A549 (cell line): ENCODE measurements at regions not wholly inside any gene's neighbourhood (a gene's known extent, or its start where the extent isn't known, plus 50 kb on each side); places are given as distances from the start of the nearest gene placed in this dataset.

Experiments
- ATAC-seq, 2 experiments: fragments of 200-7000 bp in 1 of 2; fragments of >200 bp in 1 of 2; cut with Nextera tagmentation in 1 of 2; cut with Tn5 transposase in 1 of 2; 3 replicates each; pipeline versions ENCODE4 v1.8.0 to v1.9.1; 2018 to 2020; ENCODE audit warnings: mild to moderate bottlenecking in 1 of 2, moderate library complexity in 1 of 2
- CTCF ChIA-PET: fragments of 300-600 bp; sonication (Branson Sonifier 250); formaldehyde crosslinking; extraction: SDS; loops from one replicate; lab custom pipeline; 2021; ENCODE audit warnings: antibody characterized with exemption, inconsistent platforms; lab: Yijun Ruan, JAX
- POLR2A ChIA-PET: fragments of 350-600 bp; formaldehyde crosslinking; extraction: SDS; loops from one replicate; lab custom pipeline; 2021; ENCODE audit warnings: antibody characterized with exemption, inconsistent platforms; lab: Yijun Ruan, JAX
- DNase-seq, 2 experiments: peaks; one replicate each; pipeline versions ENCODE4 v3.0.0 to v3.0.0-alpha.2; 2011 to 2016; ENCODE audit warnings: low read depth in 1 of 2, low spot score in 1 of 2
- FAIRE-seq: peaks from 2 replicates; lab custom pipeline; 2011; peaks lifted over from hg19 to GRCh38; lab: Jason Lieb, UNC
- H3K27ac ChIP-seq, 2 experiments: fragments of >200 bp; sonication (Bioruptor Twin); formaldehyde crosslinking; 3 replicates each; pipeline ENCODE4 v1.5.1; 2016 to 2017
- H3K4me1 ChIP-seq: fragments of >200 bp; sonication (Bioruptor Twin); formaldehyde crosslinking; 3 replicates; pipeline ENCODE4 v1.6.1; 2016
- H3K4me2 ChIP-seq: fragments of >200 bp; sonication (Bioruptor Twin); formaldehyde crosslinking; 3 replicates; pipeline ENCODE4 v1.6.1; 2016
- H3K4me3 ChIP-seq: fragments of >200 bp; sonication (Bioruptor Twin); formaldehyde crosslinking; 3 replicates; pipeline ENCODE4 v1.5.1; 2016
- H3K9me3 ChIP-seq: fragments of >200 bp; sonication (Bioruptor Twin); formaldehyde crosslinking; 3 replicates; pipeline ENCODE4 v1.6.1; 2016
- ATOH8 ChIP-seq: fragments of 250-450 bp; sonication (Bioruptor Pico); IDR thresholded peaks from 2 replicates; pipeline ENCODE4 v1.5.0; 2020; ENCODE audit warnings: low read depth, mild to moderate bottlenecking, moderate library complexity
- BCL3 ChIP-seq: fragments of >200 bp; sonication (Bioruptor Twin); formaldehyde crosslinking; IDR thresholded peaks from 3 replicates; pipeline ENCODE4 v1.6.1; 2016
- CEBPB ChIP-seq, 2 experiments: fragments of >200 bp in 1 of 2; sonication (Bioruptor Twin) in 1 of 2; formaldehyde crosslinking in 1 of 2; IDR thresholded peaks; 2 replicates each; pipeline ENCODE4 v1.6.1; 2012 to 2016
- CHD2 ChIP-seq: fragments of 150-350 bp; IDR thresholded peaks from 2 replicates; pipeline ENCODE4 v1.6.1; 2014; ENCODE audit warnings: low read length; ENCODE audit not compliant: partially characterized antibody
- CHD4 ChIP-seq: fragments of 200-600 bp; sonication (generic); IDR thresholded peaks from 2 replicates; pipeline ENCODE4 v1.6.1; 2016; ENCODE audit warnings: antibody characterized with exemption, mild to moderate bottlenecking, borderline replicate concordance
- CTCF ChIP-seq: fragments of >200 bp; sonication (Bioruptor Twin); formaldehyde crosslinking; IDR thresholded peaks from 3 replicates; pipeline ENCODE4 v1.5.1; 2016
- E2F6 ChIP-seq: IDR thresholded peaks from 2 replicates; pipeline ENCODE4 v1.6.1; 2012; ENCODE audit warnings: low read depth, borderline replicate concordance
- EP300 ChIP-seq, 2 experiments: fragments of >200 bp; sonication (Bioruptor Twin); formaldehyde crosslinking; IDR thresholded peaks; 2 replicates in 1 of 2; 3 replicates in 1 of 2; pipeline ENCODE4 v1.6.1; 2016 to 2017
- FOSL2 ChIP-seq, 2 experiments: fragments of 450-650 bp in 1 of 2; fragments of >200 bp in 1 of 2; sonication (Bioruptor Twin) in 1 of 2; formaldehyde crosslinking; IDR thresholded peaks; 2 replicates each; pipeline versions ENCODE4 v1.5.0 to v1.6.1; 2016 to 2020; ENCODE audit warnings: mild to moderate bottlenecking in 1 of 2, moderate library complexity in 1 of 2
- FOXS1 ChIP-seq: fragments of 250-450 bp; sonication (Bioruptor Pico); IDR thresholded peaks from 2 replicates; pipeline ENCODE4 v1.5.0; 2020; ENCODE audit warnings: mild to moderate bottlenecking, moderate library complexity
- HDAC2 ChIP-seq: fragments of 200-600 bp; sonication (generic); IDR thresholded peaks from 2 replicates; pipeline ENCODE4 v1.6.1; 2016
- HMGXB4 ChIP-seq: fragments of 250-450 bp; sonication (Bioruptor Pico); IDR thresholded peaks from 2 replicates; pipeline ENCODE4 v1.5.0; 2021; ENCODE audit warnings: mild to moderate bottlenecking, moderate library complexity, borderline replicate concordance
- HOXB13 ChIP-seq: fragments of 250-450 bp; sonication (Bioruptor Pico); IDR thresholded peaks from 2 replicates; pipeline ENCODE4 v1.5.0; 2020; ENCODE audit warnings: low read depth, mild to moderate bottlenecking, moderate library complexity
- JUNB ChIP-seq: fragments of >200 bp; sonication (Bioruptor Twin); formaldehyde crosslinking; IDR thresholded peaks from 2 replicates; pipeline ENCODE4 v1.6.1; 2016
- MAZ ChIP-seq: fragments of 150-350 bp; IDR thresholded peaks from 2 replicates; pipeline ENCODE4 v1.6.1; 2014; ENCODE audit warnings: antibody characterized with exemption, low read depth, low read length, borderline replicate concordance
- POLR2AphosphoS2 ChIP-seq: conservative IDR thresholded peaks from 2 replicates; pipeline ENCODE4 v1.6.1; 2012; ENCODE audit warnings: low read length, improper control_type of control experiment, inconsistent platforms
- RFX5 ChIP-seq: fragments of 450-650 bp; IDR thresholded peaks from 2 replicates; pipeline ENCODE4 v1.7.1; 2014; ENCODE audit warnings: antibody characterized with exemption, mild to moderate bottlenecking, moderate library complexity
- RNF2 ChIP-seq: fragments of 200-600 bp; sonication (generic); IDR thresholded peaks from 2 replicates; pipeline ENCODE4 v1.6.1; 2016; ENCODE audit warnings: low read depth, mild to moderate bottlenecking, antibody characterized with exemption, moderate library complexity, borderline replicate concordance
- WGBS: methylation state at CpG from one replicate; pipeline ENCODE4 v1.1.6; 2017; ENCODE audit errors: missing lambda C conversion rate; 5-methylcytosine and 5-hydroxymethylcytosine counted together
- TF ChIP-seq, protein P1 (sequence below): fragments of 150-350 bp; IDR thresholded peaks from 2 replicates; pipeline ENCODE4 v1.6.1; 2014; ENCODE audit warnings: low read depth, mild to moderate bottlenecking, low read length
- TF ChIP-seq, protein P2 (sequence below): IDR thresholded peaks from 2 replicates; pipeline ENCODE4 v1.6.1; 2012

DNA sequence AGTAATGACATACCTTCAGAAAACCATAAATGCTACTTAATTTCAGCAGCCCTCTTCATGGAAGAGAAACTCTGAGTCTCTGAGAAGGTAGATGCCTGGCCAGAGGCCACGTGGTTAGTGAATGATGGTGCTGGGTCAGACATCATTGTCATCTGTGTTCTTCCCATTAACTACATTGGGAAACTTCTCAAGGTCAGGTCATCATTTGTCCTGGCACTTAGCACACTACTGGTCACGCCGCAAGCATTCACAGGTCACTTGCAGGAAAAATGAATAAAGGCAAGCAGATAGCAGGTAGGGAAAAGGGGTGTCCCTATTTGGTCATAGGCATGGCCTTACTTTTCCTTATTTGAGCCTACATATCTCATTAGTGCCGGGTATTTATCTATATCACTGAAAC lies 220.1 kb upstream of the PROX1 start:
- Histone ChIP-seq H3K4me1 (no peaks in the 10 kb centered on the region), H3K9me3 (no peaks in the 10 kb centered on the region), H3K4me3 (no peak overlapping the region), H3K27ac (no peak overlapping the region), H3K4me2 (no peak overlapping the region)
- DNase-seq, result no peak
- ChIA-PET POLR2A (no interaction called here), CTCF (no interaction called here)
- no peak for ATAC-seq
- 34% methylated on average over 4 of the region's 4 CpGs for WGBS
- FAIRE-seq, result no peak
- TF ChIP-seq CHD2 (no peak), BCL3 (no peak), ATOH8 (CRISPR knock-in tag) (no peak), RFX5 (no peak), HDAC2 (no peak), MAZ (no peak), CTCF (no peak), E2F6 (no peak), CHD4 (no peak), HOXB13 (no peak), RNF2 (no peak), HMGXB4 (CRISPR knock-in tag) (no peak), POLR2AphosphoS2 (no peak), JUNB (no peak), FOSL2 (IDR thresholded peaks at IDR 0.05) (no peak), FOSL2 (CRISPR knock-in tag; IDR thresholded peaks at IDR 0.05) (no peak), CEBPB (IDR thresholded peaks at IDR 0.05) (no peak), EP300 (IDR thresholded peaks at IDR 0.05) (no peak), FOXS1 (CRISPR knock-in tag) (no peak)
- TF ChIP-seq, protein P1, sequence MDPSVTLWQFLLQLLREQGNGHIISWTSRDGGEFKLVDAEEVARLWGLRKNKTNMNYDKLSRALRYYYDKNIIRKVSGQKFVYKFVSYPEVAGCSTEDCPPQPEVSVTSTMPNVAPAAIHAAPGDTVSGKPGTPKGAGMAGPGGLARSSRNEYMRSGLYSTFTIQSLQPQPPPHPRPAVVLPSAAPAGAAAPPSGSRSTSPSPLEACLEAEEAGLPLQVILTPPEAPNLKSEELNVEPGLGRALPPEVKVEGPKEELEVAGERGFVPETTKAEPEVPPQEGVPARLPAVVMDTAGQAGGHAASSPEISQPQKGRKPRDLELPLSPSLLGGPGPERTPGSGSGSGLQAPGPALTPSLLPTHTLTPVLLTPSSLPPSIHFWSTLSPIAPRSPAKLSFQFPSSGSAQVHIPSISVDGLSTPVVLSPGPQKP, result no peak
- TF ChIP-seq, protein P2, sequence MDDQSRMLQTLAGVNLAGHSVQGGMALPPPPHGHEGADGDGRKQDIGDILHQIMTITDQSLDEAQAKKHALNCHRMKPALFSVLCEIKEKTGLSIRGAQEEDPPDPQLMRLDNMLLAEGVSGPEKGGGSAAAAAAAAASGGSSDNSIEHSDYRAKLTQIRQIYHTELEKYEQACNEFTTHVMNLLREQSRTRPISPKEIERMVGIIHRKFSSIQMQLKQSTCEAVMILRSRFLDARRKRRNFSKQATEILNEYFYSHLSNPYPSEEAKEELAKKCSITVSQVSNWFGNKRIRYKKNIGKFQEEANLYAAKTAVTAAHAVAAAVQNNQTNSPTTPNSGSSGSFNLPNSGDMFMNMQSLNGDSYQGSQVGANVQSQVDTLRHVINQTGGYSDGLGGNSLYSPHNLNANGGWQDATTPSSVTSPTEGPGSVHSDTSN, result no peak
